HEK293 (cell line): ENCODE measurements at regions not wholly inside any gene's neighbourhood (a gene's known extent, or its start where the extent isn't known, plus 50 kb on each side); places are given as distances from the start of the nearest gene placed in this dataset.

ENCODE experiments used
- CTCF ChIA-PET: fragments of 350-600 bp; formaldehyde crosslinking; extraction: SDS; loops from one replicate; lab custom pipeline; 2021; ENCODE audit warnings: antibody characterized with exemption; lab: Yijun Ruan, JAX
- POLR2A ChIA-PET: fragments of 300-600 bp; formaldehyde crosslinking; extraction: SDS; loops from one replicate; lab custom pipeline; 2020; ENCODE audit warnings: antibody characterized with exemption, inconsistent platforms; lab: Yijun Ruan, JAX
- H3K27ac ChIP-seq: fragments of 200-500 bp; sonication (Bioruptor generic); 2 replicates; pipeline ENCODE4 v1.5.1; 2014; ENCODE audit warnings: low read depth, low read length, control low read depth, inconsistent platforms; ENCODE audit errors: extremely low read depth
- H3K36me3 ChIP-seq, 2 experiments: fragments of 200-500 bp in 1 of 2; sonication (Bioruptor generic) in 1 of 2; 1 replicate in 1 of 2; 2 replicates in 1 of 2; pipeline ENCODE4 v1.5.1; 2014 to 2017; ENCODE audit warnings: inconsistent platforms in 2 of 2, low read length in 2 of 2; ENCODE audit not compliant: control insufficient read depth in 2 of 2, insufficient read depth in 1 of 2
- H3K4me1 ChIP-seq: fragments of 200-500 bp; sonication (Bioruptor generic); 2 replicates; pipeline ENCODE4 v1.5.1; 2014; ENCODE audit warnings: mild to moderate bottlenecking, low read length, inconsistent platforms; ENCODE audit not compliant: control insufficient read depth, insufficient read depth
- H3K4me3 ChIP-seq: 2 replicates; pipeline ENCODE4 v1.5.1; 2011; ENCODE audit warnings: low read depth, mild to moderate bottlenecking, control low read depth, low read length, moderate library complexity
- H3K9me3 ChIP-seq: fragments of 200-500 bp; sonication (Bioruptor generic); 2 replicates; pipeline ENCODE4 v1.5.1; 2014; ENCODE audit warnings: low read depth, low read length, inconsistent platforms; ENCODE audit not compliant: control insufficient read depth, insufficient read depth
- BCL11B ChIP-seq: fragments of 450-650 bp; formaldehyde crosslinking; IDR thresholded peaks from 2 replicates; pipeline ENCODE4 v1.5.1; 2016; ENCODE audit warnings: low read depth, missing biosample characterization, missing genetic modification characterization
- FEZF1 ChIP-seq: fragments of 450-650 bp; formaldehyde crosslinking; IDR thresholded peaks from 2 replicates; pipeline ENCODE4 v1.5.1; 2016; ENCODE audit warnings: missing biosample characterization, missing genetic modification characterization
- HOXC10 ChIP-seq: sonication (generic); formaldehyde crosslinking; IDR thresholded peaks from 2 replicates; pipeline ENCODE4 v1.8.1; 2023; ENCODE audit warnings: mild to moderate bottlenecking, missing genetic modification reagents
- KLF10 ChIP-seq: fragments of 450-650 bp; IDR thresholded peaks from 2 replicates; pipeline ENCODE4 v1.5.1; 2018; ENCODE audit warnings: missing biosample characterization, mild to moderate bottlenecking, missing genetic modification characterization
- KLF8 ChIP-seq: fragments of 450-650 bp; formaldehyde crosslinking; IDR thresholded peaks from 2 replicates; pipeline ENCODE4 v1.5.1; 2016; ENCODE audit warnings: missing biosample characterization, missing genetic modification characterization
- KLF9 ChIP-seq: fragments of 450-650 bp; formaldehyde crosslinking; IDR thresholded peaks from 2 replicates; pipeline ENCODE4 v1.5.1; 2016; ENCODE audit warnings: missing biosample characterization, missing genetic modification characterization, low read depth
- REPIN1 ChIP-seq: fragments of 450-650 bp; formaldehyde crosslinking; IDR thresholded peaks from 2 replicates; pipeline ENCODE4 v1.5.1; 2017; ENCODE audit warnings: missing biosample characterization, missing genetic modification characterization, low read depth
- TRIM28 ChIP-seq: IDR thresholded peaks from 2 replicates; pipeline ENCODE4 v1.6.1; 2011; ENCODE audit warnings: low read length, control low read depth, borderline replicate concordance
- WT1 ChIP-seq: fragments of 450-650 bp; formaldehyde crosslinking; IDR thresholded peaks from 2 replicates; pipeline ENCODE4 v1.5.1; 2016; ENCODE audit warnings: missing biosample characterization, missing genetic modification characterization
- YY1 ChIP-seq: fragments of 450-650 bp; formaldehyde crosslinking; IDR thresholded peaks from 2 replicates; pipeline ENCODE4 v1.5.1; 2018; ENCODE audit warnings: missing biosample characterization, missing genetic modification characterization
- ZBTB1 ChIP-seq: fragments of 450-650 bp; formaldehyde crosslinking; IDR thresholded peaks from 2 replicates; pipeline ENCODE4 v1.5.1; 2016; ENCODE audit warnings: missing biosample characterization, missing genetic modification characterization
- ZNF114 ChIP-seq: fragments of 450-650 bp; formaldehyde crosslinking; IDR thresholded peaks from 2 replicates; pipeline ENCODE4 v1.5.0; 2017; ENCODE audit warnings: missing biosample characterization, missing genetic modification characterization
- ZNF433 ChIP-seq: fragments of 450-650 bp; formaldehyde crosslinking; IDR thresholded peaks from 2 replicates; pipeline ENCODE4 v1.5.1; 2016; ENCODE audit warnings: missing biosample characterization, missing genetic modification characterization, low read depth
- ZNF514 ChIP-seq: fragments of 450-650 bp; formaldehyde crosslinking; IDR thresholded peaks from 2 replicates; pipeline ENCODE4 v1.5.1; 2016; ENCODE audit warnings: missing biosample characterization, missing genetic modification characterization
- ZNF548 ChIP-seq: fragments of 450-650 bp; formaldehyde crosslinking; IDR thresholded peaks from 2 replicates; pipeline ENCODE4 v1.5.1; 2016; ENCODE audit warnings: missing biosample characterization, missing genetic modification characterization
- ZNF623 ChIP-seq: fragments of 450-650 bp; formaldehyde crosslinking; IDR thresholded peaks from 2 replicates; pipeline ENCODE4 v1.5.1; 2016; ENCODE audit warnings: missing biosample characterization, missing genetic modification characterization
- ZNF626 ChIP-seq: fragments of 450-650 bp; sonication (Bioruptor Pico); formaldehyde crosslinking; IDR thresholded peaks from 2 replicates; pipeline ENCODE4 v1.5.1; 2018; ENCODE audit warnings: missing biosample characterization, missing genetic modification characterization, inconsistent platforms
- ZNF843 ChIP-seq: fragments of 450-650 bp; formaldehyde crosslinking; IDR thresholded peaks from 2 replicates; pipeline ENCODE4 v1.5.1; 2016; ENCODE audit warnings: missing biosample characterization, missing genetic modification characterization
- ZSCAN16 ChIP-seq: fragments of 450-650 bp; formaldehyde crosslinking; IDR thresholded peaks from 2 replicates; pipeline ENCODE4 v1.5.1; 2016; ENCODE audit warnings: missing biosample characterization, missing genetic modification characterization
- TF ChIP-seq, protein P1 (sequence below): fragments of 450-650 bp; formaldehyde crosslinking; IDR thresholded peaks from 2 replicates; pipeline ENCODE4 v1.5.1; 2016; ENCODE audit warnings: missing biosample characterization, missing genetic modification characterization, low read depth
- TF ChIP-seq, protein P2 (sequence below): fragments of 450-650 bp; formaldehyde crosslinking; IDR thresholded peaks from 2 replicates; pipeline ENCODE4 v1.5.1; 2017; ENCODE audit warnings: missing biosample characterization, missing genetic modification characterization
- TF ChIP-seq, protein P3 (sequence below): fragments of 450-650 bp; formaldehyde crosslinking; IDR thresholded peaks from 2 replicates; pipeline ENCODE4 v1.5.1; 2017; ENCODE audit warnings: missing biosample characterization, missing genetic modification characterization
- TF ChIP-seq, protein P4 (sequence below): fragments of 450-650 bp; formaldehyde crosslinking; IDR thresholded peaks from 2 replicates; pipeline ENCODE4 v1.5.1; 2017; ENCODE audit warnings: missing biosample characterization, missing genetic modification characterization
- TF ChIP-seq, protein P5 (sequence below): fragments of 450-650 bp; formaldehyde crosslinking; IDR thresholded peaks from 2 replicates; pipeline ENCODE4 v1.5.1; 2016; ENCODE audit warnings: missing biosample characterization, missing genetic modification characterization

DNA sequence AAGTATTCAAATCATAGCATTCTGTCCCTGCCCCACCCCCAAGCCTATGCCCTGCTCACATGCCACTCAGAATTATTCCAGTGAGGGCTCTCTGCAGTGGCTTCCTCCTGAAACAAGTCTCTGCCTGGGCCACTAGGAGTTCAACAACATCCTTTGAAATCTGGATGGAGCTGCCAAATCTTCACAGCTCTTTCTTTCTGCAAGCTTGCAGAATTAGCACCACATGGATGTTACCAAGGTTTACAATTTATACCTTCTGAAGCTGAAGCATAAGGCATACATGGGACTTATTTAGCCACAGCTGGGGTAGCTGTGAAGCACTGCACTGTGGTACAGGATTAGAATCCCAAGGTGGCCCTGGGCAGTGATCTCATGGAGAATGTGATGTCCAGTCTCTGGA is 577.5 kb downstream of the CD109 start (continued):
- TF ChIP-seq TRIM28 = no peak
- TF ChIP-seq REPIN1 = no peak
- TF ChIP-seq KLF9 (tag by site-specific recombination) = no peak
- TF ChIP-seq KLF10 (tag by site-specific recombination) = no peak

DNA sequence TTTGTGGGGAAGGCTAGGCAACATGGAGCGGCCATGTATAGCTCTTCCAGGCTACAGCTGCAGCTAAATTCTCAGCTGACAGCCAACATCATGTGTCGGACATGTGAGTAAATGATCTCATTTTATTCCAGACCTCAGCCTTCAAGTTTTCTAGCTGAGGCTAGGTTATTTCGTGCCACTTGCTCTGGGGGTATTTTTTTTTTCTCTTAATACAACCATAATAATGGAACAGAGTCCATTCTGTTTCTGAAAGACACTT is 573.5 kb downstream of the CD109 start:
- no peak overlapping the region for H3K4me3 ChIP-seq
- POLR2A ChIA-PET = no interaction called here

DNA sequence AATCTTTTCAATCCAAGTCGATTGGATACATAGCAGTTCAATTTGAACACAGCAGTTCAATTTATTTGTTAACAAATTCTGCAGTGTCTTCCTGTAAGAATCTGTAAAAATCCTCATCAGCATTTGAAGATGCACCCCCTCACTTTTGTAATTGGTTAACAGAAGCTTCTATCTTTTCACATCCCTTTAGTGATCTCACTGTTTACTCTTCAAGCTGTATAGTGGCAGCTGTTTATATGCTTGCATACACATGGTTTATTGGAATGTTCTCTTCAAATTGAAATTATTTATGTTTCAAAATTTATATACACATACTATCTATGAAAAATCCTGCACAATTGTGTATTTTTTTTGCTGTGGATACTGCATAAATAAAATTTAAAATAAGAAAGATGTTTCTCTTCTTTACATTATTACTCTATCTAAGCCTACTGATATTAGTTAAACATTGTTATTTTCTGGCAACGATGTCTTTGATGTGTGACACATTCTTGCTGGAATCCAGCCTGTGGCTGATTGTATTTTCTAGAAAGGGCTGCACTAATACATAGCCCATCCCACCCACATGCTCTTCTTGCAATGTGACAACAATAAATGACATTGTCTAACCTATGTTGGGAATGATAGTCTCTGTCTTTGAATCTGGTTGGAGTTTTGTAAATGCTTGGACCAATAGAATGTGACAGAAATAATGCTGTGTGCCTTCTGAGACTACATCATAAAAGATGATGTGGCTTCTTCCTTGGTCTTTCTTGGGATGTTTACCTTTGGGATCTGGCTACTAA is 573.0 kb downstream of the CD109 start:
- H3K4me3 ChIP-seq = no peak overlapping the region
- H3K9me3 ChIP-seq = no peaks in the 10 kb centered on the region
- H3K4me1 ChIP-seq = no peaks in the 10 kb centered on the region
- ChIA-PET CTCF (no interaction called here), POLR2A (no interaction called here)
- no peaks in the 10 kb centered on the region for H3K36me3 ChIP-seq
- no peak overlapping the region for H3K27ac ChIP-seq
- TF ChIP-seq ZNF114 (tag by site-specific recombination) (no peak), ZNF843 (tag by site-specific recombination) (no peak), ZSCAN16 (no peak), BCL11B (no peak), ZNF626 (tag by site-specific recombination) (no peak), YY1 (tag by site-specific recombination) (no peak), ZNF514 (tag by site-specific recombination) (no peak), ZNF623 (tag by site-specific recombination) (no peak), HOXC10 (no peak), FEZF1 (tag by site-specific recombination) (no peak)
- TF ChIP-seq, protein P1, sequence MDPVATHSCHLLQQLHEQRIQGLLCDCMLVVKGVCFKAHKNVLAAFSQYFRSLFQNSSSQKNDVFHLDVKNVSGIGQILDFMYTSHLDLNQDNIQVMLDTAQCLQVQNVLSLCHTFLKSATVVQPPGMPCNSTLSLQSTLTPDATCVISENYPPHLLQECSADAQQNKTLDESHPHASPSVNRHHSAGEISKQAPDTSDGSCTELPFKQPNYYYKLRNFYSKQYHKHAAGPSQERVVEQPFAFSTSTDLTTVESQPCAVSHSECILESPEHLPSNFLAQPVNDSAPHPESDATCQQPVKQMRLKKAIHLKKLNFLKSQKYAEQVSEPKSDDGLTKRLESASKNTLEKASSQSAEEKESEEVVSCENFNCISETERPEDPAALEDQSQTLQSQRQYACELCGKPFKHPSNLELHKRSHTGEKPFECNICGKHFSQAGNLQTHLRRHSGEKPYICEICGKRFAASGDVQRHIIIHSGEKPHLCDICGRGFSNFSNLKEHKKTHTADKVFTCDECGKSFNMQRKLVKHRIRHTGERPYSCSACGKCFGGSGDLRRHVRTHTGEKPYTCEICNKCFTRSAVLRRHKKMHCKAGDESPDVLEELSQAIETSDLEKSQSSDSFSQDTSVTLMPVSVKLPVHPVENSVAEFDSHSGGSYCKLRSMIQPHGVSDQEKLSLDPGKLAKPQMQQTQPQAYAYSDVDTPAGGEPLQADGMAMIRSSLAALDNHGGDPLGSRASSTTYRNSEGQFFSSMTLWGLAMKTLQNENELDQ (tag by site-specific recombination) = no peak
- TF ChIP-seq, protein P2, sequence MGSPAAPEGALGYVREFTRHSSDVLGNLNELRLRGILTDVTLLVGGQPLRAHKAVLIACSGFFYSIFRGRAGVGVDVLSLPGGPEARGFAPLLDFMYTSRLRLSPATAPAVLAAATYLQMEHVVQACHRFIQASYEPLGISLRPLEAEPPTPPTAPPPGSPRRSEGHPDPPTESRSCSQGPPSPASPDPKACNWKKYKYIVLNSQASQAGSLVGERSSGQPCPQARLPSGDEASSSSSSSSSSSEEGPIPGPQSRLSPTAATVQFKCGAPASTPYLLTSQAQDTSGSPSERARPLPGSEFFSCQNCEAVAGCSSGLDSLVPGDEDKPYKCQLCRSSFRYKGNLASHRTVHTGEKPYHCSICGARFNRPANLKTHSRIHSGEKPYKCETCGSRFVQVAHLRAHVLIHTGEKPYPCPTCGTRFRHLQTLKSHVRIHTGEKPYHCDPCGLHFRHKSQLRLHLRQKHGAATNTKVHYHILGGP = no peak

More for the DNA sequence above, 573.5 kb downstream of the CD109 start:
- H3K9me3 ChIP-seq = no peaks in the 10 kb centered on the region
- no peak overlapping the region for H3K27ac ChIP-seq
- TF ChIP-seq ZNF626 (tag by site-specific recombination) (no peak), ZBTB1 (tag by site-specific recombination) (no peak), ZNF433 (tag by site-specific recombination) (no peak), YY1 (tag by site-specific recombination) (no peak), KLF8 (tag by site-specific recombination) (no peak), WT1 (no peak), ZNF548 (tag by site-specific recombination) (no peak)
- TF ChIP-seq, protein P3, sequence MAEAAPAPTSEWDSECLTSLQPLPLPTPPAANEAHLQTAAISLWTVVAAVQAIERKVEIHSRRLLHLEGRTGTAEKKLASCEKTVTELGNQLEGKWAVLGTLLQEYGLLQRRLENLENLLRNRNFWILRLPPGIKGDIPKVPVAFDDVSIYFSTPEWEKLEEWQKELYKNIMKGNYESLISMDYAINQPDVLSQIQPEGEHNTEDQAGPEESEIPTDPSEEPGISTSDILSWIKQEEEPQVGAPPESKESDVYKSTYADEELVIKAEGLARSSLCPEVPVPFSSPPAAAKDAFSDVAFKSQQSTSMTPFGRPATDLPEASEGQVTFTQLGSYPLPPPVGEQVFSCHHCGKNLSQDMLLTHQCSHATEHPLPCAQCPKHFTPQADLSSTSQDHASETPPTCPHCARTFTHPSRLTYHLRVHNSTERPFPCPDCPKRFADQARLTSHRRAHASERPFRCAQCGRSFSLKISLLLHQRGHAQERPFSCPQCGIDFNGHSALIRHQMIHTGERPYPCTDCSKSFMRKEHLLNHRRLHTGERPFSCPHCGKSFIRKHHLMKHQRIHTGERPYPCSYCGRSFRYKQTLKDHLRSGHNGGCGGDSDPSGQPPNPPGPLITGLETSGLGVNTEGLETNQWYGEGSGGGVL = no peak
- TF ChIP-seq, protein P4, sequence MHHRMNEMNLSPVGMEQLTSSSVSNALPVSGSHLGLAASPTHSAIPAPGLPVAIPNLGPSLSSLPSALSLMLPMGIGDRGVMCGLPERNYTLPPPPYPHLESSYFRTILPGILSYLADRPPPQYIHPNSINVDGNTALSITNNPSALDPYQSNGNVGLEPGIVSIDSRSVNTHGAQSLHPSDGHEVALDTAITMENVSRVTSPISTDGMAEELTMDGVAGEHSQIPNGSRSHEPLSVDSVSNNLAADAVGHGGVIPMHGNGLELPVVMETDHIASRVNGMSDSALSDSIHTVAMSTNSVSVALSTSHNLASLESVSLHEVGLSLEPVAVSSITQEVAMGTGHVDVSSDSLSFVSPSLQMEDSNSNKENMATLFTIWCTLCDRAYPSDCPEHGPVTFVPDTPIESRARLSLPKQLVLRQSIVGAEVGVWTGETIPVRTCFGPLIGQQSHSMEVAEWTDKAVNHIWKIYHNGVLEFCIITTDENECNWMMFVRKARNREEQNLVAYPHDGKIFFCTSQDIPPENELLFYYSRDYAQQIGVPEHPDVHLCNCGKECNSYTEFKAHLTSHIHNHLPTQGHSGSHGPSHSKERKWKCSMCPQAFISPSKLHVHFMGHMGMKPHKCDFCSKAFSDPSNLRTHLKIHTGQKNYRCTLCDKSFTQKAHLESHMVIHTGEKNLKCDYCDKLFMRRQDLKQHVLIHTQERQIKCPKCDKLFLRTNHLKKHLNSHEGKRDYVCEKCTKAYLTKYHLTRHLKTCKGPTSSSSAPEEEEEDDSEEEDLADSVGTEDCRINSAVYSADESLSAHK (tag by site-specific recombination) = no peak
- TF ChIP-seq, protein P5, sequence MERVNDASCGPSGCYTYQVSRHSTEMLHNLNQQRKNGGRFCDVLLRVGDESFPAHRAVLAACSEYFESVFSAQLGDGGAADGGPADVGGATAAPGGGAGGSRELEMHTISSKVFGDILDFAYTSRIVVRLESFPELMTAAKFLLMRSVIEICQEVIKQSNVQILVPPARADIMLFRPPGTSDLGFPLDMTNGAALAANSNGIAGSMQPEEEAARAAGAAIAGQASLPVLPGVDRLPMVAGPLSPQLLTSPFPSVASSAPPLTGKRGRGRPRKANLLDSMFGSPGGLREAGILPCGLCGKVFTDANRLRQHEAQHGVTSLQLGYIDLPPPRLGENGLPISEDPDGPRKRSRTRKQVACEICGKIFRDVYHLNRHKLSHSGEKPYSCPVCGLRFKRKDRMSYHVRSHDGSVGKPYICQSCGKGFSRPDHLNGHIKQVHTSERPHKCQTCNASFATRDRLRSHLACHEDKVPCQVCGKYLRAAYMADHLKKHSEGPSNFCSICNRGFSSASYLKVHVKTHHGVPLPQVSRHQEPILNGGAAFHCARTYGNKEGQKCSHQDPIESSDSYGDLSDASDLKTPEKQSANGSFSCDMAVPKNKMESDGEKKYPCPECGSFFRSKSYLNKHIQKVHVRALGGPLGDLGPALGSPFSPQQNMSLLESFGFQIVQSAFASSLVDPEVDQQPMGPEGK = no peak
- H3K4me1 ChIP-seq = no peaks in the 10 kb centered on the region
- CTCF ChIA-PET = no interaction called here
- H3K36me3 ChIP-seq = no peaks in the 10 kb centered on the region
